Astrocyte (in vitro differentiated cells and primary cell): ENCODE measurements at regions not wholly inside any gene's neighbourhood (a gene's known extent, or its start where the extent isn't known, plus 50 kb on each side); places are given as distances from the start of the nearest gene placed in this dataset.

Experiments used
- DNase-seq: peaks from one replicate; pipeline ENCODE4 v3.0.0-alpha.2; 2010; ENCODE audit warnings: low read depth
- FAIRE-seq: peaks from 2 replicates; lab custom pipeline; 2011; peaks lifted over from hg19 to GRCh38; lab: Jason Lieb, UNC
- H2AFZ ChIP-seq: 2 replicates; pipeline ENCODE4 v1.6.0; 2012; ENCODE audit warnings: low read depth, low read length, inconsistent platforms
- H3K27ac ChIP-seq: 2 replicates; pipeline ENCODE4 v1.5.1; 2011; ENCODE audit warnings: low read depth, low read length, inconsistent platforms
- H3K27me3 ChIP-seq: 2 replicates; pipeline ENCODE4 v1.6.0; 2011; ENCODE audit warnings: low read length, inconsistent platforms; ENCODE audit not compliant: insufficient read depth
- H3K36me3 ChIP-seq: 2 replicates; pipeline ENCODE4 v1.5.1; 2011; ENCODE audit warnings: low read length, inconsistent platforms; ENCODE audit not compliant: insufficient read depth
- H3K4me1 ChIP-seq: 2 replicates; pipeline ENCODE4 v1.5.1; 2011; ENCODE audit warnings: low read length, inconsistent platforms; ENCODE audit not compliant: insufficient read depth
- H3K4me2 ChIP-seq: 2 replicates; pipeline ENCODE4 v1.6.0; 2012; ENCODE audit warnings: low read length, inconsistent platforms
- H3K4me3 ChIP-seq: 2 replicates; pipeline ENCODE4 v1.5.1; 2011; ENCODE audit warnings: low read depth, mild to moderate bottlenecking, low read length, inconsistent platforms; ENCODE audit not compliant: insufficient read depth
- H3K79me2 ChIP-seq: 2 replicates; pipeline ENCODE4 v1.6.0; 2012; ENCODE audit warnings: mild to moderate bottlenecking, low read length, inconsistent platforms; ENCODE audit not compliant: insufficient read depth
- H3K9ac ChIP-seq: 2 replicates; pipeline ENCODE4 v1.6.0; 2012; ENCODE audit warnings: mild to moderate bottlenecking, low read length, inconsistent platforms
- H3K9me3 ChIP-seq: 2 replicates; pipeline ENCODE4 v1.5.1; 2012; ENCODE audit warnings: low read depth, mild to moderate bottlenecking, low read length, inconsistent platforms; ENCODE audit not compliant: insufficient read depth
- H4K20me1 ChIP-seq: 2 replicates; pipeline ENCODE4 v1.6.0; 2012; ENCODE audit warnings: low read length, inconsistent platforms; ENCODE audit not compliant: insufficient read depth
- H3K27ac Mint-ChIP-seq: one replicate; pipeline ENCODE4 v1.8.0; 2021; ENCODE audit warnings: mild to moderate bottlenecking, mixed read lengths; ENCODE audit not compliant: unreplicated experiment
- H3K27me3 Mint-ChIP-seq: one replicate; pipeline ENCODE4 v1.8.0; 2021; ENCODE audit warnings: low read depth, mixed read lengths; ENCODE audit not compliant: unreplicated experiment
- H3K36me3 Mint-ChIP-seq: one replicate; pipeline ENCODE4 v1.8.0; 2021; ENCODE audit warnings: low read depth, mixed read lengths; ENCODE audit not compliant: unreplicated experiment
- H3K4me1 Mint-ChIP-seq: one replicate; pipeline ENCODE4 v1.8.0; 2021; ENCODE audit warnings: low read depth, mixed read lengths; ENCODE audit not compliant: unreplicated experiment
- H3K4me3 Mint-ChIP-seq: one replicate; pipeline ENCODE4 v1.8.0; 2021; ENCODE audit warnings: mild to moderate bottlenecking, moderate library complexity, mixed read lengths; ENCODE audit not compliant: unreplicated experiment
- H3K9me3 Mint-ChIP-seq: one replicate; pipeline ENCODE4 v1.8.0; 2021; ENCODE audit warnings: mild to moderate bottlenecking, mixed read lengths; ENCODE audit not compliant: unreplicated experiment
- CTCF ChIP-seq: IDR thresholded peaks from 2 replicates; pipeline ENCODE4 v1.5.1; 2011; ENCODE audit warnings: low read depth, mild to moderate bottlenecking, inconsistent platforms, low read length, moderate library complexity; ENCODE audit not compliant: insufficient read depth
- EZH2 ChIP-seq: IDR thresholded peaks from 2 replicates; pipeline ENCODE4 v1.6.1; 2012; ENCODE audit warnings: mild to moderate bottlenecking, low read length, inconsistent platforms; ENCODE audit not compliant: insufficient read depth

GRCh38 chr10:130801276-130801675 is 510.2 kb downstream of the TCERG1L start:
- Histone ChIP-seq H3K79me2 (no peaks in the 10 kb centered on the region), H2AFZ (no peak overlapping the region), H3K9ac (no peak overlapping the region), H3K36me3 (no peaks in the 10 kb centered on the region), H4K20me1 (no peaks in the 10 kb centered on the region), H3K27me3 (no peaks in the 10 kb centered on the region), H3K9me3 (peaks cover 4% of the 10 kb centered on the region), H3K4me2 (no peak overlapping the region), H3K27ac (no peak overlapping the region), H3K4me1 (no peaks in the 10 kb centered on the region), H3K4me3 (no peak overlapping the region)
- H3K27ac Mint-ChIP-seq: no peak overlapping the region
- no peak overlapping the region for H3K4me3 Mint-ChIP-seq
- peaks cover 7% of the 10 kb centered on the region for H3K9me3 Mint-ChIP-seq
- DNase-seq (no peak), FAIRE-seq (no peak)
- no peaks in the 10 kb centered on the region for H3K27me3 Mint-ChIP-seq
- H3K36me3 Mint-ChIP-seq: no peaks in the 10 kb centered on the region
- no peaks in the 10 kb centered on the region for H3K4me1 Mint-ChIP-seq
- no peak for TF ChIP-seq CTCF
- TF ChIP-seq EZH2: no peak

- peaks cover 7% of the 10 kb centered on the region for H3K9me3 ChIP-seq
- H3K27me3 ChIP-seq: no peaks in the 10 kb centered on the region
- no peaks in the 10 kb centered on the region for H3K79me2 ChIP-seq
- H3K4me3 ChIP-seq: no peak overlapping the region
- no peak for DNase-seq
- H3K4me1 Mint-ChIP-seq: no peaks in the 10 kb centered on the region
- H3K27me3 Mint-ChIP-seq: no peaks in the 10 kb centered on the region
- H3K9me3 Mint-ChIP-seq: peaks cover 6% of the 10 kb centered on the region
- FAIRE-seq: no peak
- no peak overlapping the region for H3K27ac ChIP-seq
- no peaks in the 10 kb centered on the region for H3K4me1 ChIP-seq
- no peak overlapping the region for H3K4me3 Mint-ChIP-seq
- no peaks in the 10 kb centered on the region for H3K36me3 Mint-ChIP-seq
- H3K4me2 ChIP-seq: no peak overlapping the region
- H4K20me1 ChIP-seq: no peaks in the 10 kb centered on the region
- H3K36me3 ChIP-seq: no peaks in the 10 kb centered on the region
- no peak for TF ChIP-seq EZH2
- no peak for TF ChIP-seq CTCF
- H2AFZ ChIP-seq: no peak overlapping the region
- H3K9ac ChIP-seq: no peak overlapping the region
- H3K27ac Mint-ChIP-seq: no peak overlapping the region
Measured at GRCh38 chr10:130801784-130802183, 509.7 kb downstream of the TCERG1L start.

- Mint-ChIP-seq H3K36me3 (no peaks in the 10 kb centered on the region), H3K27me3 (no peaks in the 10 kb centered on the region), H3K4me3 (no peak overlapping the region), H3K9me3 (peaks cover 2% of the 10 kb centered on the region), H3K4me1 (no peaks in the 10 kb centered on the region), H3K27ac (no peak overlapping the region)
- DNase-seq (no peak), FAIRE-seq (no peak)
- H3K4me1 ChIP-seq: no peaks in the 10 kb centered on the region
- no peaks in the 10 kb centered on the region for H3K27me3 ChIP-seq
- H3K36me3 ChIP-seq: no peaks in the 10 kb centered on the region
- no peak overlapping the region for H3K4me3 ChIP-seq
- TF ChIP-seq EZH2 (no peak), CTCF (no peak)
- no peak overlapping the region for H3K4me2 ChIP-seq
- no peak overlapping the region for H2AFZ ChIP-seq
- no peaks in the 10 kb centered on the region for H4K20me1 ChIP-seq
- H3K27ac ChIP-seq: no peak overlapping the region
- H3K9ac ChIP-seq: no peak overlapping the region
- peaks cover 6% of the 10 kb centered on the region for H3K9me3 ChIP-seq
- H3K79me2 ChIP-seq: no peaks in the 10 kb centered on the region
Measured at GRCh38 chr10:130802301-130802700, 509.2 kb downstream of the TCERG1L start.
